NCI-H446 treated with DMSO at 0.1 percent for 48 hours (cell line): ENCODE measurements at regions not wholly inside any gene's neighbourhood (a gene's known extent, or its start where the extent isn't known, plus 50 kb on each side); places are given as distances from the start of the nearest gene placed in this dataset.

ENCODE experiments used
- DNase-seq: peaks from one replicate; lab custom pipeline; 2025; lab: John Stamatoyannopoulos, UW

DNA sequence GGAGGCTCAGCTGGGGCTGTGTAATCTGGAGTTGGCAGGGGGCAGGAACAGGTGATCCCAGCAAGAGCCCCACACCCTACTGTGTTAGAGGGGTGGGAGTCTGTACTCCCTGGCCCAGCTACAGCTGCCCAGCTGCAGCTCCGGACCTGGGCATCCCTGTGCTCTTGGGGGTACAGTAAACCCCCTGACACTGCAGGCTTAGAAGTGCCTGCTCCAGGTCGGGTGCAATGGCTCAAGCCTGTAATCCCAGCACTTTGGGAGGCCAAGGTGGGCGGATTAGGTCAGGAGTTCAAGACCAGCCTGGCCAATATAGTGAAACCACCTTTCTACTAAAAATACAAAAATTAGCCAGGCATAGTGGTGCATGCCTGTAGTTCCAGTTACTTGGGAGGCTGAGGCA is 1228.6 kb upstream of the EYS start:
- DNase-seq = no peak

DNA sequence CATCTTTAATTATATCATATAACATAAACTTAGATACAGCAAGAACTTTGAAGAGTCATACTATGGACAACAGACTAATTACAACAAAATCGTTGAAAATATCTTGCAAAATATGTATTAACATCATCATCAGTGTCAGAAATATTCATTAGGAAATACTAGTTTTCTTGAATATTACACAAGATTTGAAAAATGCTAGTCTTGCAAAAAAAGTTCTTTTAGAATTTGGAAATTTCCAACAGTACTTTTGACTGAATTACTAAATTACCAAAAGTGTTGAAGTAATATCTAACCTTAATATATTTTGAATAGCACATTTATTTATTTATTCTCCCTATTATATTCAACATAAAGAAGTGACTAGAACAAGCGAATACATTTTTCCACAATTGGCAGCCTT is 1224.8 kb upstream of the EYS start:
- no peak for DNase-seq

GRCh38 chr6:66930559-66931290 is 1223.7 kb upstream of the EYS start:
- no peak for DNase-seq

DNA sequence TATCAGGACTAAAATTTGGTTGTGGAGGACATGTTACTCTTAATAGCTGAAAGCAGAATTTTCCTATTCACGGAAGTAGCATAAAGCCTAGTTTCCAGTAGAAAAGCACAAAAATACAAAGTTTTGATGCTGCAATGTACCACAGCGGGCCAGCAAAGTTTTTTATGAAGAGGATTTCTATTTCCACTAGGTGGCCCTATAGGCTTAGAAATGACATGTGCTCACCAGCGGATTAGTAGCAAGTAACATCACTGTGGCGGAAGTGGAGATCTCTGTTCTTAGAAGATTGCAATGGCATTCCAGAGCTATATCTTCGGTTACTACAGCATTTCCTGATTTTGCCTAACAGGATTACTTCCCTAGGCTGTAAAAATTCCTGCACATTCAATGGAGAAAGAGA is 1219.0 kb upstream of the EYS start:
- DNase-seq = no peak

DNA sequence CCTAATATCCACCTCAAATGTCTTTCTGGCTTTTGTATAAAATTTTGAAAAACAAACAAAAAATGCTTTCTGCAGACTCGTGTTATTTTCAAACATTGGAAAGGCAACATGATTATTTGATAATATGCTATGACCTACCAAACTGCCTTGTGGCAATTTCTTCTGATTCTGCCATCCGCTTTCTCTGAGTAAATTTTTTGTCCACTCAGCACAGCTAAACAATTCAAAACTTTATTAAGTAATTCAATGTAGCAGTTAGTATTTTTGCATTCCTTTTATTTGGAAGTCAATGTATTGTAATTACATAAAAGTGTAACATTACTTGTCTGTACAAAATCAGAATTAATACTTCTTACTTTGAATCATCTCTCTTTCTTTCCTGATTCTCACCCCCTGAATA is 1206.6 kb upstream of the EYS start:
- DNase-seq = no peak

GRCh38 chr6:66902457-66902856 is 1195.4 kb upstream of the EYS start:
- no peak for DNase-seq

GRCh38 chr6:66900133-66901083 is 1193.4 kb upstream of the EYS start:
- no peak for DNase-seq

GRCh38 chr6:66897576-66897975 is 1190.5 kb upstream of the EYS start:
- no peak for DNase-seq

DNA sequence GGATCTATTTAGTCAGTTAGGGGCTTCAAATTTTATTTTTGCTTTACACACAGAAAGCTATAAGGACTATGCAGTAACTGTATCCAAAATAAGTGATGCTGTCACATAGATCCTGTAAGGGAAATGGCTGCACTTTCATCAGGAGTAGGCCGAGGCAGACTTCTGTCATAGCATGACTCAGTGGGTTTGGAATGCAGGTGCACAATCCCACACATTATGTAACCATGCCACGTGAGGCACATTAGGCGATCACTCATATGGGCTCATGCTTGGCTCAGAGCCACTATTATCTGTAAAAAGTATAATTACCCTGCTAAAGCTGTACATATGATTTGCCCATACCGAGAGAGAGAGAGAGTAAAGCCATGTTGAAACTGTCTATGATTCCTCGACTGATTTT is 1189.4 kb upstream of the EYS start:
- no peak for DNase-seq

DNA sequence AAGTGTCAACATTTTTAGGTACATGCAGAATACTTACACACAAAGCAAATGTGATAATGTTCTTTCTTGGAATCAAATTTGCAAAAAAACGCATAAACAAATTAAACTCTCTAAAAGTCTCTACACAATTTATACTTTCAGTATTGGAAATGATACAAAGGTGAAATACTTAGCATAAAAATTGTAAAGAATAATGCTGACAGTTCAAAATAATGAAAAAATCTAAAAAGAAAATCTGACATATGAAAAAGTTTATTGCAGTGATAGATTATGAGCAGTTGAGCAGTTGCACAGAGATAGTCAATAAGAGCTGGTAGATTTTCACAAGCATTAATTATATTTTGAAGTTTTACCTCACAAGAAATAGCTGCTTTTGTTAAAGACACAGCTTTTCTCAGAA is 1176.4 kb upstream of the EYS start:
- DNase-seq = no peak

DNA sequence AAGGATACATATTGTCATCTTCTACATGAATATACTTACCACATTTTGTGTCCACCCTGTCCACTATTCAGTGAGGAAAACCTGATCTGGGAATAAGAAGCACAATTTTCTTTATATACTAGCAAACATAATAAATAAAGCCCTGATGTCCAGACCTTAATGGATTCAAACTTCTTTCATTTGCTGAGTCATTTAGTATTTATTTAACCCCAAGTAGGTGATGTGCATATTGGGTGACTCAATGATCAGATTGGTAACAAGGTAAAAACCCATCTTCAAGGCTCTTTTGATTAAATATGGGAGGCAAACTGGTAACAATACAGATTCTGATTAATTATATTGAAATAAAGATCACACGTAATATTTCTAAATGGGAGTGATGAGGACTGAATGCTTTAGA is 1159.8 kb upstream of the EYS start:
- DNase-seq = no peak

DNA sequence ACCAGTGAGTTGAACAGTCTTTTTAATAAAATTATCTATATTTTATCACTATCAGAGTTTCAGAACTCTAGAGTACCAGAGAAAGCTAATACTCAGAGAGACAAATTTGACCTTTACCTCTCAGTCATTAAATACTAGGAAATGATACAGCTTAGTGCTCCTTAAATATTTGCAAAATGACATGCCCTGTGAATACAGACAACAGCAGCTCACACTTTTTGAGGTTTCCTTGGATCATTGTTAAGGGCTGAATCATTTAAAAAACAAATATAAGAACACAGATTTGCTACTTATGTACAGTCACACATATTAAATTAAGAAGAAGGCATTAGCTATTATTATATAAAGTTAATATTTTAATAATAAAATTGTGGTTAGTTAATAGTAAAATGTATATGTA is 1158.7 kb upstream of the EYS start:
- no peak for DNase-seq

- DNase-seq = no peak
These were observed 1154.0 kb upstream of the EYS start for GRCh38 chr6:66861007-66861541.

DNA sequence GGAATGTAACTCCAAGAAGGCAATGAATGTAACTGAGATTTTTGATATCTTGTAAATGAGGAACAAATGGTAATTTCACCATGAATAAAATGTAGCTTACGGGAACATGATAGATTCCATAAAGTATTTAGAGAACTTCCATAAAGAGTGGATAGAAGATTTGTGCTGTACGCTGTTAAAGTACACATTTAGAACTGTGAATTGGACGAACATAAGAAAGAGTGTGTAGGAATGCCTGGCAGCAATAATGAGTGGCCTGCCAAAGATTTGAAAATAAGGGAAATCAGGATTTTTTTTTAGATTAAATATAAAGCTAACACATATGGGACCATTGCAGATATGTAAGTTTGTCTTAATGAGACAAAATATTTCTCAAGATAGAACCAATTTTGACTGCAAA is 1153.3 kb upstream of the EYS start:
- DNase-seq = no peak

- DNase-seq = no peak
These were observed 1151.2 kb upstream of the EYS start for GRCh38 chr6:66858196-66858595.

DNA sequence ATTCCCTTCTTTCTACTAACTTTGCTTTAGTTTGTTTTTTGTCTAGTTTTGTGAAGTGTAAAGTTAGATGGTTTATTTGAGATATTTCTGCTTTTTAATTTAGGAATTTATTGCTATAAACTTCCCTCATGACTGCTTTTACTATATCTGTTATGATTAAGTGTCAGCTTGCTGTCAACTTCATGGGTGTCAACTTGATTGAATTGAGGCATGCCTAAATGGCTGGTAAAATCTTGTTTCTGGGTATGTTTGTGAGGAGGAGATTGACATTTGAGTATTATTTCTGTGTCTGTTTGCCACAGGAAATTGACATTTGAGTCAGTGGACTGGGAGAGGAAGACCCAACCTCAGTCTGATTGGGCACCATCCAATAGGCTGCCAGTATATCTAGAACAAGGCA is 1147.0 kb upstream of the EYS start:
- DNase-seq = no peak

DNA sequence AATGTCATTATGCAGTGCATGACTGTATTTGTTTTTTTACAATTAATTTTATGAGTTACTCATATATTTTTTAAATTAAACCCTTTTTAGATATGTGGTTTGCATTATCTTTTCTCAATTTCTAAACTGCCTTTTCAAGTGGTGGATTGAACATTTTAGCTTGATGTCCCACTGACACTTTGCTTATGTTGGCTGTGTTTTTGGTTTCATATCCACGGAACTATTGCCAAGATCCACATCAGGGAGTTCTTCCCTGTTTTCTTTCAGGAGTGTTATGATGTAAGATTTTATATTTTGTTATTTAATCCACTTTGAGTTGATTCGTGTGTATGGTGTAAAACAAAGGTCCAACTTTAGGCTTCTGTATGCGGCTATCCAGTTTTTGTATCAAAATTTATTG is 1144.9 kb upstream of the EYS start:
- DNase-seq = no peak

GRCh38 chr6:66849843-66850242 is 1142.8 kb upstream of the EYS start:
- DNase-seq = no peak

- DNase-seq = no peak
These were observed 1141.4 kb upstream of the EYS start for GRCh38 chr6:66848244-66848953.

- no peak for DNase-seq
These were observed 1131.7 kb upstream of the EYS start for GRCh38 chr6:66838764-66839163.

GRCh38 chr6:66825539-66825938 is 1118.5 kb upstream of the EYS start:
- DNase-seq = no peak

- DNase-seq = no peak
These were observed 1107.1 kb upstream of the EYS start for GRCh38 chr6:66814156-66814555.

GRCh38 chr6:66808771-66809170 is 1101.7 kb upstream of the EYS start:
- DNase-seq = no peak
